ENCODE measurements at regions not wholly inside any gene's neighbourhood (a gene's known extent, or its start where the extent isn't known, plus 50 kb on each side); places are given as distances from the start of the nearest gene placed in this dataset.

DNA sequence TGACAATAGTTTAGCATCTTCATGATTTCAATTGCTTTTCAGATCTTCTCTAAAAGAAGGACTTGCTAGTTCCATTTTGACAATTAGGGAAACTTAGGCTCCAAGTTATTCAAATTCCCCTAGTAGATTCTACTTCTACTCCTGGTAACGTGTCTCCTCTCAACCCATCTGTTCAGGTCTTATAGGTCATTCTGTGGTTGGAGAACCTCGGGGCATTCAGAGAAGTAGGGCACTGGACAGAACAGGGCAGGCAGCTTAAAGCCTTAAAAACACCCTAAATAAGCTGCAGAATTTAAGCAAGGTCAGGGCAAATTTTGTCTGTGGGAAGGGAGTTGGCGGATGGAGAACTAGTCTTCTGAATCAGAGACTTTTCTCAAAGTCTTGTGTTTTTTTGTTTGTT is 132.4 kb downstream of the TMEM174 start:
- no peak for ATAC-seq
- no peak for DNase-seq
- intact Hi-C loops (cut with DNase I): no loop called here
- no peaks in the 10 kb centered on the region for H3K9me3 ChIP-seq (ENCODE audit: control insufficient read depth, low read length)
- no peaks in the 10 kb centered on the region for H3K27me3 ChIP-seq (ENCODE audit: control insufficient read depth, insufficient read depth)
- 93% methylated on average over 3 of the region's 3 CpGs for WGBS
- peaks cover 5% of the 10 kb centered on the region for H3K4me1 ChIP-seq (ENCODE audit: control insufficient read depth, insufficient read depth, low read length)
- H3K4me3 ChIP-seq (ENCODE audit: low read length): no peak overlapping the region
- no peak overlapping the region for H3K27ac ChIP-seq (ENCODE audit: low read length)

DNA sequence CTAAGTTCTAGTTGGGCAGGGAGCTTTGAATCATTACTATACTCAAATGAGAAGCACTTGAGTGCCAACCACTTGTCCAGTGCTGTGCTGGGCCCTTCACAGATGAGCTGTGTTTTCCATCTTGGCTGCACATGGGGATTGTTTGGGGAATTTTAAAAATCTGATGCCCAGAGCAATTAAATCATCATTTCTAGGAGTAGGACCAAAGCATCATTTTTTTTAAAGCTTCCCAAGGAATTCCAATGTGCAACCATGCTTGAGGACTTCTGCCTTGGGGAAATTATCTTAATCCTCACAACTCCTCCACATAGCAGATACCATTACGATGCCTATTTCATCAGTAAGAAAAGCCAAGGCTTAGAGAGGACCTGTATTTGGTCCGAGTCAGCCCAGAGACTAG is 131.4 kb downstream of the TMEM174 start:
- intact Hi-C loops (cut with DNase I): no loop called here

DNA sequence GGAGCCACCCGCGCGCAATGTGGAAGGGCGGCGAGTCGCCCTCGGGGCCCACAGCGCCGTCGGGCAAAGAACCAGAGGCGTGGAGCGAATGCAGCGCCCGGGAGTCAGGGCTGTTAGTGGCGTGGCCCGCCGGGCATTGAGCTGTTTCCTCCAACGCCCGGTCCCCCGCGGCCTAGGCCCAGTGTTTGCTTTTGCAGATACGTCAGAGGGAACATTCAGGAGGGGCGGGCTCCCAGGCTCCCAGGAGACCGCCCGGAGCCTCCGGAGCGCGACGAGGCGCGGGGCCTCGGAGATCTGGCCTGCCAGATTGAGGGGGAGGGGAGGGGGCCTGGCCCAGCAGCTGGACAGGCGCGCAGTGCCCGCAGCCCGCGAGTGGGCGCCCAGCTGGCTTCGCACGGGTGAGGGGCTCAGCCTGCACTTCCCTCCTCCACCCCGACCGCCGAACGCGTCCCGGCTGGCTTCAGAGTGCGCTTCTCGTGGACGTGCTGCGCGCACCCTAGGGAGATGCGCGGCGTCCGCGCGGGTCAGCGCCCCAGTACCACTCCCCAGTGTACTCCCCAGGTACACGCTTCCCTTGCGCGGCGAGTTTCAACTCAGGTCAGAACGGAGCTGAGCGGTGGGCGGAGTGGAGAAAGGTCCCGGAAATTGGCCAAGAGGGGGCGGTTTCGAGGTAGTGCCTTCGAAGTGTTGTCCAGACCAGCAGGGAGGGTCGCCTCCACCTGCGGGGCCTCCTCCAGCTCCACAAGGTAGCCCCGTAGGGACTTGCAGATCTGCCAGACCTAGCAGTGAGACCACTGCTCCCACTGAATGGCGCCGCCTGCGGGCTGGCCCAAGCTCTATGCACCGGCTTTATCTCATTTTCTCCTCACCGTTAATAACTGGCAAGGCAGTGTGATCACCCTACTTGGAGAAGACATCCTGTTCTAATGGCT is 130.4 kb downstream of the TMEM174 start:
- no peaks in the 10 kb centered on the region for H3K27me3 ChIP-seq (ENCODE audit: control insufficient read depth, insufficient read depth)
- peak in 2 of 3 donors; percentile 21 to 40 for DNase-seq
- H3K4me1 ChIP-seq (ENCODE audit: control insufficient read depth, insufficient read depth, low read length): peaks cover 7% of the 10 kb centered on the region
- intact Hi-C loops (cut with DNase I): no loop called here
- H3K9me3 ChIP-seq (ENCODE audit: control insufficient read depth, low read length): no peaks in the 10 kb centered on the region
- no peak overlapping the region for H3K4me3 ChIP-seq (ENCODE audit: low read length)
- peak; percentile 20 to 45 for ATAC-seq
- H3K27ac ChIP-seq (ENCODE audit: low read length): no peak overlapping the region
- 4% methylated on average over 77 of the region's 77 CpGs for WGBS

More for the DNA sequence above, 131.4 kb downstream of the TMEM174 start:
- WGBS: 70% methylated on average over 2 of the region's 2 CpGs
- DNase-seq: no peak
- peaks cover 5% of the 10 kb centered on the region for H3K4me1 ChIP-seq (ENCODE audit: control insufficient read depth, insufficient read depth, low read length)
- H3K27me3 ChIP-seq (ENCODE audit: control insufficient read depth, insufficient read depth): no peaks in the 10 kb centered on the region
- no peak for ATAC-seq
- no peaks in the 10 kb centered on the region for H3K9me3 ChIP-seq (ENCODE audit: control insufficient read depth, low read length)
- no peak overlapping the region for H3K27ac ChIP-seq (ENCODE audit: low read length)
- H3K4me3 ChIP-seq (ENCODE audit: low read length): no peak overlapping the region

DNA sequence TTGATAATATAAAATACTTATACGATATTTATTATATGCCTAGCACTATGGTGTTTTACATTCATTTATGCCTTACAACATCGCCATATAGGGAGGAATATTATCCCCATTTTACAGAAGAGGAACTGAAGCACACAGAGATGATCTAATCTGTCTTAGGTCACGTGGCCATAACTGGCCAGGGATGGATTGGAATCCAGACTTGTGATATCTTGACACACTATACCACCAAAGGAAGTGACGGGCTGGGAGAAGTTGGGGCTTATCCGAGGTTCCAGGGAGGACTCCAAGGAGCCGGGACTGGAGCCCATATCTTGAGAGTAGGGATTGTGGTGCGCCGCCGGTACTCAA is 129.8 kb downstream of the TMEM174 start:
- intact Hi-C loops (cut with DNase I): no loop called here
- no peak overlapping the region for H3K4me3 ChIP-seq (ENCODE audit: low read length)
- H3K27ac ChIP-seq (ENCODE audit: low read length): no peak overlapping the region
- ATAC-seq (peak in 1 of 2 donors; percentile 18), DNase-seq (no peak)
- H3K4me1 ChIP-seq (ENCODE audit: control insufficient read depth, insufficient read depth, low read length): peaks cover 9% of the 10 kb centered on the region
- H3K27me3 ChIP-seq (ENCODE audit: control insufficient read depth, insufficient read depth): no peaks in the 10 kb centered on the region
- no peaks in the 10 kb centered on the region for H3K9me3 ChIP-seq (ENCODE audit: control insufficient read depth, low read length)
- WGBS: 9% methylated on average over 9 of the region's 9 CpGs

DNA sequence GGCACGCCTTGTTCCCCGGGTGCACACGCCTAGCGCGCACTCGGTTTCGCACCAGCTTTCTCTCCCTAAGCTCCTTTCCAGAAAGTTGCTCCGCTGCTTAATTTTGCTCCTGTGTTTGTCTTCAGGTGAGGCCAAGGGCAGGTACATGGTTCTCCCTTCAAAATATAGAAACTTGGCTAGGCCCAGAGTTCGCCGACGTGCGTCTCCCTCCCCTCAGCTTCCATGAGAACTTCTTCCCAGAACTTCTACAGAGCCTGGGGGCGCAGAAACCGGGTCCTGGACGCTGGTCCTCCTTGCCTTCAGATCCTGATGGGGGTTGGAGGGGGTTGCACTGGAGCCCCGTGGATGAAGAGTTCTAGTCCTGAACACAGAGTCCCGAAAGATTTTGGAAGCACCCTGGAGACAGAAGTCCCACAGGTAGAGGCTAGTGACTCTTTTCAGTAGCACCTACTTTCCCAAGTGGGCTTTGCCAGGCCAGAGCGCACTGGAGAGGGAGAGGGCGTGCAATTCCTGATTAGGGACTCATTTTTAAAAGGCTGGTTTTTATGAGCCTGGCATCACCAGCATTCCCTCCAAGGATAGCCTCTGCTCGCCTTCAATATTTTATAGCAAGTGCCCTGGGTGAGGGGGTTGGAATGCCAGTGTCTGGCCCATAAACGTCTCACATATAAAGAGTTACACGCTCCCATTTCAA is 128.4 kb downstream of the TMEM174 start:
- intact Hi-C loops (cut with DNase I): no loop called here
- no peaks in the 10 kb centered on the region for H3K27me3 ChIP-seq (ENCODE audit: control insufficient read depth, insufficient read depth)

DNA sequence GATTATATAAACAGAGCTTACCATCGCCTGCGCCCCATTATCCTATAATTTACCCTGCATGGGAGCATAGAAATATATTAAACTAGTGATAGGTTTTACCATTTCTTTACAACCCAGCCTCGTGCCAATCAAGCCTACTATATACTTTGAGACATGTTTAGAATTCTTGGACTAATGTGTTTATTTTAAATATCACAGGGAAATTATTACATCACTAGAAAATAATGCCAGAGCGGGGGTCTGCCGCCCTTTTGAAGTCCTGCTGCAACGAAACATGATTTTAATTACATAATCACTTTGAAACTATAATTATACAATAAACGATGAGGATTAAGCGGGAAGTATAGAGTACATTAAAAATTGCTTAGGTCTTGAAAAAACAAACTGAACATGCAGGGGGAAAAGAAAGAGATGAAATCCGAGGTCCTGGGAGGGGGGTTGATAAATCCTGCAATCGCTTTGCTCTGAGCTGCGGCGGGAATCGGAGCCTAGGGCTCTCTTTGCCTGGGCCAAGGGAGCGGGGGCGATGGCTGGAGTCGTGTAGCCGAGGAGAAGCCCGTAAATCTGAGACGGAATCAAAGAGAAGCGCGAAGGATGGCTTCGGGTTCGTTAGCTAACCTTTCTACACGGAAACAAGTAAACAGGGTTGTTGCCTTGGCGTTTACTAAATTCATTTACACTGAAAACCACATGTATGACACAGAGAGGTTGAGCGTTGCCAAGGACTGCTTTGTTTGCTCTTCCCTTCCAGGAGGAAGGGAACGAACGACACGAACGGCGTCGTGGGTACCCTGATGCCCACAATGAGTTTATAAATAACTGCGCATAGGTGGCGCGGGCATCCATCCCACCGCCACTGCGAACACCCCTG is 127.6 kb downstream of the TMEM174 start:
- no peak for ATAC-seq
- 11% methylated on average over 37 of the region's 37 CpGs for WGBS
- no peaks in the 10 kb centered on the region for H3K27me3 ChIP-seq (ENCODE audit: control insufficient read depth, insufficient read depth)
- H3K27ac ChIP-seq (ENCODE audit: low read length): no peak overlapping the region
- no peak overlapping the region for H3K4me3 ChIP-seq (ENCODE audit: low read length)
- no peaks in the 10 kb centered on the region for H3K9me3 ChIP-seq (ENCODE audit: control insufficient read depth, low read length)
- intact Hi-C loops (cut with DNase I): no loop called here
- peaks cover 9% of the 10 kb centered on the region for H3K4me1 ChIP-seq (ENCODE audit: control insufficient read depth, insufficient read depth, low read length)
- DNase-seq: no peak

More for the DNA sequence above, 128.4 kb downstream of the TMEM174 start:
- Histone ChIP-seq H3K4me3 (ENCODE audit: low read length) (no peak overlapping the region), H3K4me1 (ENCODE audit: control insufficient read depth, insufficient read depth, low read length) (peaks cover 9% of the 10 kb centered on the region), H3K9me3 (ENCODE audit: control insufficient read depth, low read length) (no peaks in the 10 kb centered on the region), H3K27ac (ENCODE audit: low read length) (no peak overlapping the region)
- ATAC-seq: no peak
- 11% methylated on average over 22 of the region's 22 CpGs for WGBS
- no peak for DNase-seq

DNA sequence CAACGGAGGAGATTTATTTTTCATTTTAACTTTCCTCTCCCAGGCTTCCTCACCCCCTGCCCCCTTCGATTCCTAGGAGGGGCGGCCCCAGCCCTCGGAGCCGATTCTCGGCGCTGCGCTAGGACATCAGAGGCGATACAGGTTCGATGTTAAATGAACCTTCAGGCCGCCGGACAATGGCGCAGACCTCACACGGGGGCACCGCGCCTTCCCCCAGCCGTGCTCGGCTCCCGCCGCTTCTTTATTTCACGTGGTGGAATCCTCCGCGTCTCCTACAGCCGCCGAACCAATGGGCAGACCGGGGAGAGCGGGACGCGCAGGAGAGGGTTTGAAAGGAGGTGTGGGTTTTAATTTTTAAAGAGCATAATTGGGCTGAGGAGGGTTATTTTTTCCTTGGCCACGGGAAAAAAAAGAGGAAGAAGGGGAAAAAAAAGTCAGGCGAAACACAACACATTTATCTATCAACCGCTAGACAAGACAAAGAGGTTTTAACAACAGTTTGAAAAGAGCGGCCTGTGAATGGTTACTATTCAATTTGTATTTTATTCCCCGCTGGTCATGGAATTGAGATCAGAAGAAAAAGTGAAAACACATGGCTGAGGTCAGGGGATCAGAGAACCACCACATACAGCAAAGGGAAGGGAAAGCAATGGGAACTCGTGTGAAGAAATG is 126.8 kb downstream of the TMEM174 start:
- H3K27ac ChIP-seq (ENCODE audit: low read length): no peak overlapping the region
- H3K27me3 ChIP-seq (ENCODE audit: control insufficient read depth, insufficient read depth): no peaks in the 10 kb centered on the region
- 8% methylated on average over 35 of the region's 35 CpGs for WGBS
- no peaks in the 10 kb centered on the region for H3K9me3 ChIP-seq (ENCODE audit: control insufficient read depth, low read length)
- peak in 1 of 3 donors; percentile 41 for DNase-seq
- H3K4me3 ChIP-seq (ENCODE audit: low read length): peak overlapping the region; percentile 30
- intact Hi-C loops (cut with DNase I): no loop called here
- ATAC-seq: no peak
- peaks cover 9% of the 10 kb centered on the region for H3K4me1 ChIP-seq (ENCODE audit: control insufficient read depth, insufficient read depth, low read length)

DNA sequence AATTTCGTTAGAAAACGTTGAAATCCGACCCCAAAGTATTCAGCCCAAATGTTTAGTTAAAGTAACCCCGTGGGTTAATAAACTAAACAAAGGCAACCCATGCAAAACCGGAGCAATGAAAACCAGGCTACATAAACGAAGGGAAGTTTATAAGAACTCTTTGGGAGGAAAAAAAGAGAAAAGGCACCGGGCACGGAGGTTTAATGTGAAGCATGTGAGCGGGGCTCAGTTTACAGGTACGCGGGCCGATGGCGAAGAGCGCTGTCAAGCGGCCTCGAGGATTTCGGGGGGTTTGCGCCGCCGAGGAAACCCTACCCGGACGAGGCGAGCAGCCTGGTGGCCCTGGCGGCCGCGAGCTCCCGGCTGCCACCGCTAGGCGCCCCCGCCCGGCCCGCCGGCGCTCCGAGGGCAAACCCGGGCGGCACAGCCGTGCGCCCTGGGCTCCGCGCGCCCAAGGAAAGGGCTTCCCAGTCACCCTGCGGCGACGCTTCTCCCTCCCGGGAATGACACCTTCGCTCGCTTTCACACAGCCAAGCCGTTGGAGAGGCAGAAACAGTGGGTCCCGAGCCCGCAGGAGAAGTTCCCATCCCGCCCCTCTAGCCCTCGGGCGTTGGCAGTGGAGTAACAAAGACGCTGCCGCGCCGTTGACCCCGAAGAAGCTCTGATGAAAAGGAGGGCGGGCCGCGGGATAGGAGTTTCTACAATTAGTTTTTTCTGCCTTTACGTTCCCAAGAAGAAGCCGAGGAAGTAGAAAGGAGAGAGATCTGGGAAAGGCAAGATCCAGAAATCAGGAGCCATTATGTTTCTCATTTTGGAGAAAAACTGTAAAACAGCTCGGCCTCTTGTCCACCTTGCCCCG is 126.0 kb downstream of the TMEM174 start:
- ATAC-seq (peak in 1 of 2 donors; percentile 37), DNase-seq (peak in 1 of 3 donors; percentile 26)
- 2% methylated on average over 66 of the region's 66 CpGs for WGBS
- intact Hi-C loops (cut with DNase I): no loop called here
- Histone ChIP-seq H3K4me1 (ENCODE audit: control insufficient read depth, insufficient read depth, low read length) (peaks cover 9% of the 10 kb centered on the region), H3K4me3 (ENCODE audit: low read length) (peak overlapping the region; percentile 30), H3K27ac (ENCODE audit: low read length) (no peak overlapping the region), H3K27me3 (ENCODE audit: control insufficient read depth, insufficient read depth) (no peaks in the 10 kb centered on the region), H3K9me3 (ENCODE audit: control insufficient read depth, low read length) (no peaks in the 10 kb centered on the region)

DNA sequence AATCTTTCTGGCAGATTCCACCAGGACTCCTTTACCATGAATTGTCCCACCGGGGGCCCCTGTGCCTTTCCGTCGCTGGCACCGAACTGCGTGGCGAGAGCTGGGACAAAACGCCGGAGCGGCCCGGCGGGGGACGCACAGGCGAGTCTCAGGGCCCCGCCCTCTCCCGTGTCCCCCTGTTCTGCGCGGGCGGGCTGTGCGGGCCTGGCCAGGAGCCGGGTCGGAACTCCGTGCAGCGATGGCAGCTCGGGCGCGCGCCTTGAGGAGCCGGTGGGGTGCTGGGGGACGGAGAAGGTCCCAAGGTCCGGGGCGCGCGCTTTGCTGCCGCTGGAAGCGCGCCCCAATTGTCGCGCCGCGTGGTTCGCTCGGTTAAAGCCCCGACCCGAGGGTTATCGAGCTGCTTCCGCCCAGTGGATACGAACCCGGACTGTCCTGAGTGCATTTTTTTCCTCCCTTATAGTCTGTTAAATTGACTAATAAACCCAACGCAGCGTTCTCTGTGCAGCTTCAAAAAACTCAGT is 125.3 kb downstream of the TMEM174 start:
- WGBS: 3% methylated on average over 50 of the region's 50 CpGs
- Histone ChIP-seq H3K4me3 (ENCODE audit: low read length) (no peak overlapping the region), H3K4me1 (ENCODE audit: control insufficient read depth, insufficient read depth, low read length) (peaks cover 5% of the 10 kb centered on the region), H3K27ac (ENCODE audit: low read length) (no peak overlapping the region), H3K27me3 (ENCODE audit: control insufficient read depth, insufficient read depth) (no peaks in the 10 kb centered on the region), H3K9me3 (ENCODE audit: control insufficient read depth, low read length) (no peaks in the 10 kb centered on the region)
- DNase-seq (peak in 1 of 3 donors; percentile 44), ATAC-seq (no peak)
- intact Hi-C loops (cut with DNase I): no loop called here

All from right cardiac atrium (tissue), 5 donors.